GM21737 (cell line): ENCODE measurements at regions not wholly inside any gene's neighbourhood (a gene's known extent, or its start where the extent isn't known, plus 50 kb on each side); places are given as distances from the start of the nearest gene placed in this dataset.
A peak's percentile ranks its signal among the peaks of the same experiment; 100 is the strongest.

ENCODE experiments used
- ATAC-seq: cut with Tn5 transposase; IDR thresholded peaks from one replicate; pipeline ENCODE4 v1.9.1; 2021; ENCODE audit warnings: mild to moderate bottlenecking, moderate library complexity; ENCODE audit not compliant: unreplicated experiment

DNA sequence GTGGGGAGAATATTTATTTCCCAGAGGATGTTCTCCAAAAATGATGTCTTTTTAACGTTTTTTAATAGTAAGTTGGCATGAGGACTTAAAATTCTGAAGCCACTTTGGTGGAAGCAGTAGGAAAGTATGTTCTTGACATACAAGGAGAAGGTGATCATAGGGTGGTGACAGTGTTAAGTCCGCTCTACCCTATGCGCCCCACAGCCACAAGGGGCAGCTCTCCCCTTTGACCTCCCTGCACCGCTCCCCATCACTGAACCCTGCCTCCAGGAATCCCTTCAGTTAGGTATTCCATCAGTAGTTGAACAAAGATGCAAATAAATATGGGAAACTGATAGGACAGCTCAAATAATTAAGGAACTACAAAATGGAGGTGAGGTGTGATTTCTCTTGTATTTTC lies 111.4 kb downstream of the PLEKHG1 start:
- ATAC-seq = no peak

DNA sequence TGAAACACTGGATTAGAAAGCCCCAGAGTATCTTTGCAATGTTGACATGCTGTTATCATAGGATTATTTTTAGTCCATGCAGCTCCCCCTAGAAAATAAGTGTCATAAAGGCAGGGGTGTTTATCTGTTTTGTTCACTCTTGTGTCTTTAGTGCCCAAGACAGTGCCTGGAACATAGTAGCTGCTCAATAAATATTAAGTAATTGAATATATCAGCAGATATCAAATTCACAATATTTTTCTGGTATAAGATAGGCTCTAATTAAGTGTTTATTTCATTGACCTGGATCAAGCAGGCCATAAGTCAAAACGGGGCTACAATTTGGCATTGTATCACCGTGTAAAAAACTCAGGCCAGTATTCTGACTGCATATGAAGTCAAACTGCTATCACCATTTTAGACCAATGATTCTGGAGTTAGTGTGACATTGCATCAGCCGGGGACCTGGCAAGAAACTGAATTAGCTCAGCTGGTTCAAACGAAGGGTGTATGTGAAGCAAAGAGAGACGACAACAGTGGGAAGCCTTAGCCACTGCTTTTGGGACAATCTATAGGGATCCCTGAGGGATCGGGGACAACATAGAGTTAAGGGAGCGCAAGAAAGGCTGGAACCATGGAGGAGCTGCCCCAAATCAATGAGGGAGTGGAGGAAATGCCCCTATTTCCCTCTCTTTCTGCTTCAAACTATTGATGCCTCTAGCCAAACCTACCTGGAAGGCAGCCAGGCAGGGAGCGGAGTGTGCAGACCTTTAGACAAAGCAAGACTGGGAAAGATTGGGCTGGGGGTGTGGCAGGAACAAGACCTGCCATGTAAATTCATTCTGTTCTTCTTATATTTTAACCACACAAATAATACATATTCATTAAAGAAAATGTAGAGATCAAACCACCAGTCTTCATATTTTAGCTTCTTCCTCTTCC lies 112.2 kb downstream of the PLEKHG1 start:
- ATAC-seq = no peak

DNA sequence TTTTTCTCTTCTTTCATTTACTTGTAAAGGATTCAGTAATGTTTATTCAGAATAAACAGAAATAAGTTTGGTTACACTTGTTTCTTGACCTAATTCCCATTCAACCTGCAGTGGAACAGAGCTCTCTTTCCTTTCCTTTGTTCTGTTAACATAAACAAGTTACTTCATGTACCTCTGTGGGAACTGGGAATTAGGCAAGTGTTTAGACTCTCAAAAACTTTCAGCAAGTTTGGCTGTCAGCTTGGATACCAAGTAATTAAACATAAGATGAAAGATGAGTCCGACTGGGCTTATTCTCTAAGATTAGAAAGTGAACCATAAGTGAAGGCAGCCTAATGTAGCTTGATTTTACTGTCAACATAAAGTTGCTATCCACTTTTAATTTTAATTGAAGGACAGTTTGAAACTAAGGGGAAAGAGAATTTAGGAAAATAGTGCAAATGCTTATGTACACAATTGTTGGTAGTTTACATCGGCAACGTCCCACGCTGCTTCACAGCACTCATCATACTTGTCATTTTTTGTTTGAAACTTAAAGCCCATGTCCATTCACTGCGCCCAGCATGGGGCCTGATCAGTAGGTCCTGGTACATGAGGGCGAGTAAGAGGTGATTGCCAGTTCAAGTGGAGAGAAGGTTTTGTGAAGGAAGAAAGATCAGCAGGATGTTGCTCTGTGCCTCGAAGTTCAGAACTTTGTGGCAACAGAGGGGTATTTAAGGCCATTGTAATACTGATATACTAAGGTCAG lies 113.0 kb downstream of the PLEKHG1 start:
- ATAC-seq = no peak

DNA sequence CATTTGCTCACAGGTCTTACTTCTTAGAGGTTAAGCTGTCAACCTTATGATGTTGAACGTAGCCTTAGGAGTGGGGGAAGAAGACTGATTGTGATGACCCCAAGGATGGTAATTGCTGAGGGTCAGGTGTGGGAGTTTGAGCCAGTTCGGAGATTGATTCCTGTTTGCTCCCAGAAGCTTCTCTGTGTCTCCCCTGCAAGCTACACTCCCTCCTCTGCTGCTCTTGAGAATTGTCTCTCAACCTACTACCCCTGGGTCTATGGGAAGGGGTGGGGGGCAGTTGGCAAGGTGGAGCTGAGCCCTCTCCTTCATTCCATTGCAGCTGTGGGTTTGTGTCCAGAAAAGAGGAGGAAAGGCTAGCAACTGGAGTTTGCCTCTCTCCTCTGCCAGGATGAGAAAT lies 113.8 kb downstream of the PLEKHG1 start:
- no peak for ATAC-seq

DNA sequence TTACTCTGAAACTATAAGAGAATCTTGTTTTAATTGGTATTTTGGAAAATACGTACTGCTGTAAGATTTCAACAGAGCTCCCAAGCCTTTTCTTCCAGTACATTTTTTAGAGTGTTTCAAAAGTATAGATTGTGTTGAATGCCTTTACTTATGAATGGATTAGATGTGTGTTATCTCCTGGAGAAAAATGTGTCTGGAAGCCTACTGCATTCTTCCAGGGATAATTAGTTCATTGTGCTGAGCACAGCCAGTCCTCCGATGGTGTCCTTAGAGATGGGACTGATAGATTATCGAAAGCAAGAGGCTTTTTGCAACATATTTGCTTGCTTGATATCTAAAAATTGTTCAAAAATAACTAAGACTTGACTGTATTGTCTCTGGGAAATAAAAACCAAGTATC lies 114.2 kb downstream of the PLEKHG1 start:
- ATAC-seq = no peak

DNA sequence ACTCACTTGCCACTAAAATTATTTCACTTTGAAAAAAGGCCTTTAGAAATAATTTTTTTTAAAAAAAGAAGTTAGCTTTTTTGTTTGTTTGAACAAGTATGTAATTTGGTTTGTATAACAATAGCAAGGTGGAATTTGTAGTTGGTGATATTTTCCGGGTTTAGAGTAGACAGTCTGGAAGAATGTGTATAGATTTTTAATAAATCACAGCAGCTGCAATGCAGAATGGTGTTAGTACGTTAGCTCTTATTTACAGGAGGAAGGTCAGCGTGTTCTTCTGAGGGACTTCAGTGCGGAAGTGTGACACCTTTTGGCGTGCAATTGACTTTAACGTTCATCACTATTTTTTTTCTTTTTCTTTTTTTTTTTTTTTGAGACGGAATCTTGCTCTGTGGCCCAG lies 115.4 kb downstream of the PLEKHG1 start:
- ATAC-seq = no peak

DNA sequence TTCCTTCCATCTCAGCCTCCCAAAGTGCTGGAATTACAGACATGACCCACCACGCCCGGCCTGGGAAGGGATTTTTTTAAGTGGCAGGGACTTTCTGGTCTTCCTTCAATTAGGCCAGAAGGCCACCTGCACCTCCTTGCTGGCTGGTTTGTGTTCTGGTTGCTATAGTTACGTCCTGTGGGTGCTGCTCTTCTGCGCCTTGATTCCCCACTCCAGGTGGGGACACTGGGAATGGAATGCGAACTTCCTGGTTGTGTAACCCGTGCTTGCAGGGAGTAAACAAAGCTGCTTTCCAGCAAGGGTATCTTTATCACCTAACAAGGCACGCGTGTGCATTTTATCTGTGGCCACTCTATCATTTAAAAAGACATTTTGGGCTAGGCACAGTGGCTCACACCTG lies 117.7 kb downstream of the PLEKHG1 start:
- ATAC-seq = no peak

DNA sequence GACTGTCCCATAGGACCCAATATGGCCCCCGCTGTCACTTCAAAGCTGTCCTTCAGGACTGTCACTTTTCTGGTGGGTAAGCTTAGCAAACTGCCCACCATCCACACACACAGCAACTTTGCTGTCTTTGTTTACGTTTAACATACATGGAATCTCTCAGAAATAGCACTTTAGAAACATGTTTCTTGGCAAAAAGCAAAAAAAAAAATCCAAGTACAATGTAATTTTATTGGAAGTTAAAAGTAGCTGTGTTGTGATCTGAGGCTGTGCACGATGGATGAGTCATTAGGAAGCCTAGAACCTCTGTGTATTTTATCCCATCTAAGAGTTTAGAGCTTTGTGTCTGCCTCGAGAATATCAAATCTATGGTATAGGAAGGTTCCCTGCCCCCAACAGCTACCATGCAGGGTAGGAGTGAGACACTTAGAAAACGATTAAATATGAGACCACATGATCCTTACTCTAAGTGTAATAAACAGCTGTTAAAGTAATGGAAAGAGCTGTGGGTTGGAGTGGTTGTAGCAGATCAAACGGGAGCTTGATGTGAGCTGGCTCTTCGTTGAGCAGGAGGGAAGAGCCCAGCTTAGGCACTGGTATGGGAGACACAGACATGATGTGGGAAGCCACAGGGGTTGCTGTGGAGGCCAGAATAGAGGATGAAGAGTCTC lies 119.5 kb downstream of the PLEKHG1 start:
- no peak for ATAC-seq

DNA sequence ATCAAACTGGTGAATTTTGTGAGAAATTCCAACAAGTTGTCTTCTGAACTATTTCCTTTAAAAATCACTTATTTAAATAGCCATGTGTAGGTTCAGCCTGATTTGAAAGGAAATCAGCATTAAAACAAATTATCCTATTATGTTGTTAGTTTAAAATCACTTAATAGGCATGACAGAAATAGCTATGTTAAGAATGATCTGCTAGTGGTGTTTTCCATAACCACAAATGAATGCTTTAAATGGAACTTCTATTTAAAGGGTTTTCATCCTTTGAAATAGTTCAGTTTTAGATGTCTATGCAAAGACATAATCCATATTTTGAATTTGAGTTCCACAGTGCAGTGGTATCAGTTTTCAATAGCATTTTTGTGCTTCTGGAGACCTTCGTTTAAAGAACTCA lies 120.1 kb downstream of the PLEKHG1 start:
- no peak for ATAC-seq

DNA sequence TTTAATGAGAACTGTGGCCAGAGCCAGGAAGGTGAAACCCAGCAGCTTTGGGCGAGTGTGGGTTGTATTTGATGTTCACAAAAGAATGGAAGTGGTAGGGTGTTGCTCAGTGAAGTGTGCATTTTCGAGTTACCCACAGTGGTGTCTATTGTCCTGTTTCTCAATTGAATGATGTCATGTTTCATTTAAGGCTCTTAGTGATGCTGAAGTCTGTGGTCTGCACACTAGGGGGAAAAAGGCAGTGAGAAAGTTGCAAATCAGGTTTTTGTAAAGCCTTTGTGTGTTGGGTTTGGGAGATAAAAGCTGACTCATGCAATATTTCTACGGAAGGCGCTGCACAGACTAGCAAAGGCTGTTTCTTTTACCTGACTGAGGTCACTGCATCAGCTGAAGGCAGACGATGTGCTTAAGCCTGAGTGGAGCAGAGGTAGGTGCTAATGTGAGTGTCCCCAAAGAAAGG lies 121.1 kb downstream of the PLEKHG1 start:
- ATAC-seq = peak; percentile 98

DNA sequence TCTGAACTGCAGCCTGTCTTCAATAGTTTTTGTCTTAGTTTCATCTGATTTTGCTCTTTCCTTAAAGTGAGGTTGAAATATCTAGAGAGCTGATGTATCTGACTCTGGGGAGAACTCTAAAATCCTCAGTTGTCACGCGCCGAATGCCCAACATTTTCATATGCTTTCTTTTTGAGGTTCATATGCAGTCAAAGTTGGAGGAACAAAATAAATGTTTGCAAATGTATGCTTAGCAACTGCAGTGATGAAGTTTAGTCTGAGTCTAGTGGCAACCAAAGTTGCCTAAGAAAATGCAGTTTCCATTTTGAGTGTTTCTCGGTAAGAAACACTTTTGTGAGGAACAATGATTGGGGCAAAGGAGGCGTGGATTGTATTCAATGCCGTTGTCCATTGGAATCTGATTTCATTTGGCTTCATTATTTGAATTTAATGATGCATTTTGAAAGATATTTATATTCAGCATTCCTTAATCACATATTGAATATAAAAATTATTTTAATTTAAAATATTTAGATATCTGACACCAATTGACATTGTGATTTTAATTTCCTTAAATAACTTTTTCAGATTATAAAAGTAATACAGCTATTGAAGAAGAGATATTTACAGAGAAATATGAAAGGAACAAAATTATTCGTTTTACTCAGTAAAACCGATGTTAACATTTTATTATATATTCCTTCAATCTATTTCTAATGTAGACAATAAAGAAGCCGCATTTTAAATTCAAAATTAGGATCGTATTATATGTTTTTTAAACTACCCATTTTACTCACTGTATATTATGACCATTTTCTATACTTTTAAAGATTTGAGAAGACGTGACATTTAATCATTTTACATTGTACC lies 122.0 kb downstream of the PLEKHG1 start:
- no peak for ATAC-seq

DNA sequence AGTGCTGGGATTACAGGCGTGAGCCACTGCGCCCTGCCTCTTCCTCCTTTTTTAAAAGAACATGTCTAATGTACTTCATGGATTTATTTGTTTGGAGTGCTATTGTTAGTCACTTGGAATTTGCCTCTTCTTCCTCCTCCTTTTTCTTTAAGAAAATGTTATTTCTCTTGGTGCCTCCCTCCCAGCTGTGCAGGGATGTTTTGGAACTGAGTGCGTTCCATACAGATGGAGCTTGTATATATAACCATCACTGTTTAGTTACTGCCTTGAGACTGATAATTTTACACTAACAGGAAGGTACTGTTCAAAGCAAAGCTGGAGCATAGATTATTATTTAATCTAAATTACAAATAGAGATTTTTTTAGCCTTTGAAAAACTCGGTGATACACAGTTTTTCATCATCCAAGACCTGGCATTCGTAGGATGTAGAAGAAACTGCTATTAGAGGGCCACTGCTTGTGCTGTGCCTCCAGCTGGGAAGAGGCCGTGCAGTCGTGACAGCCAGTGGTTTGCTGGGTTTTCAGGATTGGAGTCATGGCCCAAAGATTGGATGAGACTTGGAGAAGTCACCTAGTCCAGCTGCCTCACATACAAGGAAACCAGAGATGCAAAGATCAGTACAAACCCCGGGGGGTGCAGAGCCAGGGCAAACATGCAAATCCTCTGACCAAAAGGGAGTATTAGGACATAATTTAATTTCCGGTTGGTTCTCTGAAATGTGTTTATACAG lies 123.1 kb downstream of the PLEKHG1 start:
- no peak for ATAC-seq

DNA sequence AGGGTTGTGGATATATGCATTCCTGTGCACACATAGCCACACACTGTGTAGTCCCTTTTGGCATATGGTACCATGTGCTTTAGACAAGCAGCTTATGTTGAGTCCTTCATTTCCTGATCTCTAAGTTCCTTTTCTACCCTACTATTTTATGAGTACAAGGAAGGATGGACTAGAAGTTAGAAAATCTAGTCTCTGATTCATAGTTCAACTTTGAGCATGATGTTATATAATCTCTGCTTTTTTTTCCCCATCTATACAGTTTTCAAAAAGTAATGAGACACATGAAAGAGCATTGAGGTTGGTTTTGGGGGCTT lies 123.6 kb downstream of the PLEKHG1 start:
- ATAC-seq = no peak

DNA sequence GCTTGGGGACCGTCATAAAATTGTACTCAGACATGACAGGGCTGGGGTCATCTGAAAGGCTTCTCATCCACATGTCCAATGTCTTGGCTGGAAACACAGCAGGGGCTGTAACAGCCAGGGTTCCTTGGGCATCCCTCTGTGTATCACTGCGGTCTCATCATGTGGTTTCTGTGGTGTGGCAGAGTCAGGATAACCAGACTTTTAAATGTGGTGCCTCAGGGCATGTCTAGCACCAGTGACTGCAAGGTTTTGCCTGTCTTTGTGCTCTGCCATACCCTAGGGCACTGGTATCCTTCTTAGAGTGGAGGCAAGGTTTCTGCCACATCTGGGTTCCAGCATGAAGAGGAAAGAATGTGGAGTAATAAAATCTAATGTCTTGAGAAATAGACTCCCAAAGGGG lies 124.2 kb downstream of the PLEKHG1 start:
- ATAC-seq = no peak

DNA sequence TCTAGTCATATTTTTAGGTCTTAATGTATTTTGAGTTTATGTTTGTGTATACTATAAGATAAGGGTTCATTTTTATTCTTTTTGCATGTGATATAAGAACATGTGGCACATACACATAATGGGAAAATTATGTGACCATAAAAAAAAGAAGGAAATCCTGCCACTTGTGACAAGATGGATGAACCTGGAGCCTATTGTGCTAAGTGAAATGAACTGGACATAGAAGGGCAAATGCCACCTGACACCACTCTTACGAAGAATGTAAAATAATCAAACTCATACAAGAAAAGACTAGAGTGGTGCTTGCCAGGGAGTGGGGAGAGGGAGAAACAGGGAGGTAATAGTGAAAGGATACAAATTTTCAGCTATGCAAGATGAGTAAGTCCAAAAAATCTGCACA lies 126.1 kb downstream of the PLEKHG1 start:
- no peak for ATAC-seq

DNA sequence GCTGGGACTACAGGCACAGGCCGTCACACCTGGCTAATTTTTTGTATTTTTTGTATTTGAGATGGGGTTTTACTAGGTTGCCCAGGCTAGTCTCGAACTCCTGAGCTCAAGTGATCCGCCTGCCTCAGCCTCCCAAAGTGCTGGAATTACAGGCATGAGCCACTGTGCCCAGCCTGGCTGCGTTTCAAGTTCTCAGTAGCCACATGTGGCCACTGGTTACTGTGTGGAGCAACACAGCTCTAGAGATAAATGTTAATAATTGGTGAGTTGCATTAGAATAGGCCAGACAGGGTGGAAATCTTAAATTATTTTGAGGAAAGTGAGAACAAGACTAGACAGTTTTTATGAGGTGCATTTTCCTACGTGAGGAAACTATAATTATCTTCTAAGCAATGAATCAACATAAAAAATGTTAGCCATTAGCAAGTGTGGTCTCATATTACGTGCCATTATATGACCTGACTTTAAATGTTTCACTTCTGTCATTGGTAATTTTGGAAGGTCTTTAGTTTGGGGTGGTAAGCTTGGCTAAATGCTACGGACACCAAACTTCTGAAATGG lies 129.6 kb downstream of the PLEKHG1 start:
- ATAC-seq = no peak

DNA sequence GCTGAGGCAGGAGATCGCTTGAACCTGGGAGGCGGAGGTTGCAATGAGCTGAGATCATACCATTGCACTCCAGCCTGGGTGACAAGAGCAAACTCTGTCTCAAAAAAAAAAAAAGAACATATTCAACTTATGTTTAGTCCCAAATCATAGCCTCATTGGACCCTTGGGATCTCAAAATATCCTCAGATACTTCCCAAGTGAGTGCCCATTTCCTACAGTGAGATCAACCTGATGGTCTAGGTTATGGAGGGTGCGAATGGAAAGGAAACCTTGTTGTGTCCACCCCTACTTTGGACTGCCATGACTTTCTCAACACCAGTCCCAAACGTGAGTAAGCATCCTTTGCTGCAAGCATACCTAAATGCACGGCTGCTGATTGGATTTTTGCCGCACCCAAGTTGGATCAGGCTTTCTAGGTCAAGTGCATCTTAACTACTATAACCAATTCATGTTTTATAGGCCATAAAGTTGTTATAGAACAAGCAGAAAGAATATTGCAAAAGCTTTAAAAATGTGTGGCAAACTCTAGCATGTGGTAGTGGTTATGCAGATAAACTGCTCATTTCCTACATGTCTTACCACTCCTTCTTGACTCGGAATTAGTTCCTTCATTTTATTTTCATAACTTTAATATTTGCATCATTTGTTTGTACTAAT lies 131.2 kb downstream of the PLEKHG1 start:
- no peak for ATAC-seq

DNA sequence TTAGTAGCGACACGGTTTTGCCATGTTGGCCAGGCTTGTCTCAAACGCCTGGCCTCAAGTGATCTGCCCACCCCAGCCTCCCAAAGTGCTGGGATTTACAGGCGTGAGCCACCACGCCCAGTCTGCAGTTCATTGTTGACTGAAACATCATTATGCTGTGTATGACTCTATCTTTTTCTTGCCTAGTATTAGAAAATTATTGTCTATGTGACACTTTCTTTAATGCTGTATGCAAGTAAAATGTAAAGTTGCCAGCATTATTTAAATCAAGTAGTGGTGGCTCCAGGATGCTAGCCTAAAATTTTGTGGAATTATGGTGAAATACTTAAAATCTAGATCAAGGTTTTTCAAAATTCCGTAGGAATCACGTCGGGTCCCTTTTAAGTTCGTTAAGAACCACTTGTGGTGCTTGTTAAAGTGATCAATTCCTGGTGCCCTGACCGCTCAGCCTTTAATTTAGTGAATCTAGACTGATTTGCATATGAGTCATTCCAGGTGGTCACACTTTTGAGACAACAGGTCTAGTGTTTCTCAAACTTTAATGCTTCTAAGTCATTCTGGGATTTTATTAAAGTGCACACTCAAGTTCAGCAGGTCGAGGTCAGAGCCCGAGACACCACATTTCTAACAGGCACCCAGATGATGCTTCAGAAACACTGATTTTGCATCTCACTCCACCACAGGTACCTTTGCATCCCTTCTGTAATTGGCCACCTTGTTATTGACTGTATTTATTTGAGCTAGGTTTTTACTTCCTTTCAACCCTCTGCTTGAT lies 132.6 kb upstream of the MTHFD1L start:
- ATAC-seq = no peak

DNA sequence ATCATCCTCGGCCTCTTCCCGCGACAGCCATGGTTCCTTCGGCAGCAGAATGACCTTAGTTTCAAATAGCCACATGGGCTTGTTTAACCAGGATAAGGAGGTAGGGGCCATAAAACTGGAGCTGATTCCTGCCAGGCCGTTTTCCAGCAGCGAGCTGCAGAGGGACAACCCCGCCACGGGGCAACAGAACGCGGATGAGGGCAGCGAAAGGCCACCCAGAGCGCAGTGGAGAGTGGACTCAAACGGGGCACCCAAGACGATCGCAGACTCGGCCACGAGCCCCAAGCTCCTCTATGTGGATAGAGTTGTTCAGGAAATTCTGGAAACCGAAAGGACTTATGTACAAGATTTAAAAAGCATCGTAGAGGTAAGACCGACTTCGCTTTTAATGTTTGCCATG lies 131.8 kb upstream of the MTHFD1L start:
- no peak for ATAC-seq
